ENCODE measurements at regions not wholly inside any gene's neighbourhood (a gene's known extent, or its start where the extent isn't known, plus 50 kb on each side); places are given as distances from the start of the nearest gene placed in this dataset.

GRCh38 chr2:145591109-145591809 is 1071.3 kb upstream of the ZEB2 start:
- Histone ChIP-seq H3K9me3 (no peaks in the 10 kb centered on the region), H3K27me3 (no peaks in the 10 kb centered on the region), H3K36me3 (no peaks in the 10 kb centered on the region), H3K4me1 (ENCODE audit: control insufficient read depth in 1 of 2, insufficient read depth in 1 of 2, low read depth in 1 of 2, low read length in 1 of 2) (no peaks in the 10 kb centered on the region), H3K27ac (no peak overlapping the region), H3K4me3 (ENCODE audit: low read depth in 1 of 2, low read length in 1 of 2) (no peak overlapping the region)
- TF ChIP-seq CTCF (IDR thresholded peaks at IDR 0.05) = no peak

GRCh38 chr2:145587922-145588321 is 1068.0 kb upstream of the ZEB2 start:
- Histone ChIP-seq H3K27ac (no peak overlapping the region), H3K9me3 (no peaks in the 10 kb centered on the region)

GRCh38 chr2:145584353-145584752 is 1064.4 kb upstream of the ZEB2 start:
- Histone ChIP-seq H3K27me3 (no peaks in the 10 kb centered on the region), H3K27ac (no peak overlapping the region), H3K9me3 (no peaks in the 10 kb centered on the region), H3K4me3 (ENCODE audit: low read depth in 1 of 2, low read length in 1 of 2) (no peak overlapping the region), H3K36me3 (no peaks in the 10 kb centered on the region), H3K4me1 (ENCODE audit: control insufficient read depth in 1 of 2, insufficient read depth in 1 of 2, low read depth in 1 of 2, low read length in 1 of 2) (no peaks in the 10 kb centered on the region)
- no peak for TF ChIP-seq CTCF (IDR thresholded peaks at IDR 0.05)

More at GRCh38 chr2:145587922-145588321, 1068.0 kb upstream of the ZEB2 start:
- Histone ChIP-seq H3K4me3 (ENCODE audit: low read depth in 1 of 2, low read length in 1 of 2) (no peak overlapping the region), H3K27me3 (no peaks in the 10 kb centered on the region), H3K4me1 (ENCODE audit: control insufficient read depth in 1 of 2, insufficient read depth in 1 of 2, low read depth in 1 of 2, low read length in 1 of 2) (no peaks in the 10 kb centered on the region), H3K36me3 (no peaks in the 10 kb centered on the region)
- no peak for TF ChIP-seq CTCF (IDR thresholded peaks at IDR 0.05)

DNA sequence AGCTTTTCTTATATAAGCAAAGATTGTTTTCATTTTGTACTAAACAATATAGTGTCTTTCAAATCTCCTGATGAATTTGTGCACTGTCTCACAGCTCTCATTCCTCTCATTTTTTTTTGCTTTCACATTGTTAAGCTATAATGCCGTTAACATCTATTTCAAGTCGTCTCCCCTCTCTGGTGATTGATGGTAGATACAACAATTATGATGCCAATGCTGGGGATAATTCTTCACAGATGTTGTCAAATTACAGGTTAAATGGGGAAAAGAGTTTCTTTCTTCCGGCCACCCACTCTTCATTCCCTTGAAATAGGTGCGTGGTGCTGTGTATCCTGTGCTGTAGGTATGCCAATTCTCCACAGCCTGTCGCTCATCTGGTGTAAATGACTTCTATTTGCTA is 1053.7 kb upstream of the ZEB2 start:
- no peaks in the 10 kb centered on the region for H3K4me1 ChIP-seq (ENCODE audit: control insufficient read depth in 1 of 2, insufficient read depth in 1 of 2, low read depth in 1 of 2, low read length in 1 of 2)
- H3K9me3 ChIP-seq = no peaks in the 10 kb centered on the region
- no peaks in the 10 kb centered on the region for H3K27me3 ChIP-seq
- TF ChIP-seq CTCF (IDR thresholded peaks at IDR 0.05) = no peak
- H3K4me3 ChIP-seq (ENCODE audit: low read depth in 1 of 2, low read length in 1 of 2) = no peak overlapping the region
- no peaks in the 10 kb centered on the region for H3K36me3 ChIP-seq
- H3K27ac ChIP-seq = no peak overlapping the region

- TF ChIP-seq CTCF (IDR thresholded peaks at IDR 0.05) = no peak
- Histone ChIP-seq H3K9me3 (no peaks in the 10 kb centered on the region), H3K27me3 (no peaks in the 10 kb centered on the region), H3K36me3 (no peaks in the 10 kb centered on the region), H3K4me1 (ENCODE audit: control insufficient read depth in 1 of 2, insufficient read depth in 1 of 2, low read depth in 1 of 2, low read length in 1 of 2) (no peaks in the 10 kb centered on the region), H3K4me3 (ENCODE audit: low read depth in 1 of 2, low read length in 1 of 2) (no peak overlapping the region), H3K27ac (no peak overlapping the region)
Observed at GRCh38 chr2:145572238-145572637, 1052.3 kb upstream of the ZEB2 start.

Data from neutrophil (primary cell).